Heart left ventricle (tissue), 16 donors: ENCODE measurements at regions not wholly inside any gene's neighbourhood (a gene's known extent, or its start where the extent isn't known, plus 50 kb on each side); places are given as distances from the start of the nearest gene placed in this dataset.
A peak's percentile ranks its signal among the peaks of the same experiment; 100 is the strongest.
"Not testable (repeated sequence)": the region's sequence is repeated elsewhere in the genome, so short reads cannot be mapped to it uniquely, and the experiment has no call there.

Experiments
- ATAC-seq, 4 donors: fragments of 200-7000 bp; cut with Tn5 transposase; one replicate each; pipeline ENCODE4 v1.9.1; 2020 to 2022; ENCODE audit warnings: moderate library complexity in 4 of 4, mild to moderate bottlenecking in 3 of 4, moderate number of reproducible peaks in 1 of 4
- DNase-seq, 5 donors: peaks; one replicate each; pipeline ENCODE4 v3.0.0-alpha.2; 2020
- H3K27ac ChIP-seq, 12 donors: fragments of 200-600 bp; sonication (generic) in 4 of 12; one replicate each; pipeline versions ENCODE4 v1.5.0 to v1.8.0; 2016 to 2022; ENCODE audit warnings: mild to moderate bottlenecking in 2 of 12
- H3K27me3 ChIP-seq, 9 donors: fragments of 200-600 bp; sonication (generic) in 2 of 9; one replicate each; pipeline versions ENCODE4 v1.5.1 to v1.8.0; 2016 to 2022; ENCODE audit warnings: mild to moderate bottlenecking in 3 of 9
- H3K36me3 ChIP-seq, 9 donors: fragments of 200-600 bp; sonication (generic) in 2 of 9; one replicate each; pipeline versions ENCODE4 v1.5.0 to v1.8.0; 2018 to 2022; ENCODE audit warnings: mild to moderate bottlenecking in 2 of 9
- H3K4me1 ChIP-seq, 12 donors: fragments of 200-600 bp; sonication (generic) in 4 of 12; one replicate each; pipeline versions ENCODE4 v1.5.0 to v1.8.0; 2016 to 2022; ENCODE audit warnings: mild to moderate bottlenecking in 3 of 12
- H3K4me3 ChIP-seq, 12 donors: fragments of 200-600 bp; sonication (generic) in 4 of 12; one replicate each; pipeline versions ENCODE4 v1.5.0 to v1.8.0; 2017 to 2022; ENCODE audit warnings: mild to moderate bottlenecking in 9 of 12, moderate library complexity in 4 of 12
- H3K9me3 ChIP-seq, 12 donors: fragments of 200-600 bp; sonication (generic) in 4 of 12; one replicate each; pipeline versions ENCODE4 v1.5.0 to v1.8.0; 2016 to 2022; ENCODE audit warnings: mild to moderate bottlenecking in 1 of 12
- CTCF ChIP-seq, 12 donors: fragments of 200-600 bp; sonication (generic) in 4 of 12; IDR thresholded peaks; one replicate each; pipeline versions ENCODE4 v1.5.0 to v1.8.0; 2018 to 2022; ENCODE audit warnings: antibody characterized with exemption in 12 of 12, mild to moderate bottlenecking in 5 of 12
- POLR2A ChIP-seq, 2 donors: fragments of 450-650 bp; IDR thresholded peaks; one replicate each; pipeline ENCODE4 v1.6.1; 2017; ENCODE audit warnings: antibody characterized with exemption in 2 of 2, mild to moderate bottlenecking in 2 of 2, moderate library complexity in 2 of 2
- WGBS, 4 donors: extraction: QIAGEN DNeasy Blood & Tissue Kit in 2 of 4; methylation state at CpG; one replicate each; pipeline versions ENCODE4 v1.1.5 to v1.1.7; 2013 to 2018; 5-methylcytosine and 5-hydroxymethylcytosine counted together
- intact Hi-C, 10 donors: fragments of 100-400 bp; cut with DNase I; formaldehyde crosslinking; loops; one replicate each; pipeline versions ENCODE4 v1.11.1 to v1.14.2; 2022
- donor health status: ischemic (EF 13 %, LVEDD 7.1; RV severe dilation, severe dysfunction).
- donor health status: healthy with polysubstance abuse.
- donor health status: DM: no; HTN: yes; CAD: no.
- donor health status: DM: no; HTN: no; CAD: no.
- donor health status: ischemic (EF 25% LVEDD 6.9; RV normal size, moderate dysfunction).
- donor health status: ischemic (EF 25% LVEDD 5.7; RV mildly dilated, moderate dysfunction).
- donor health status: healthy.
- donor health status: DM: yes; HTN: yes; CAD: no.
- donor health status: ischemic (EF 35%, LVEDD 5.7; RV mildly dilated, moderate dysfunction).
- donor health status: nonischemic (EF 11% LVEDD 7.7; RV severe dilation, severe dysfunction).
- donor health status: DM: yes; HTN: yes; CAD: no.
- donor health status: PGD.
- donor health status: ischemic (EF 29% LVEDD 5.4; RV normal size, mild dysfunction).
- donor health status: nonischemic (EF 23%, LVEDD 6.1; RV moderate dilation, normal function).

GRCh38 chr12:67893022-67893580 is 96.1 kb upstream of the IFNG-AS1 start:
- Histone ChIP-seq H3K4me1 (peaks cover 0 to 12% (median 0%) of the 10 kb centered on the region in 12 donors), H3K36me3 (no peaks in the 10 kb centered on the region), H3K9me3 (no peaks in the 10 kb centered on the region), H3K4me3 (no peak overlapping the region), H3K27me3 (no peaks in the 10 kb centered on the region), H3K27ac (no peak overlapping the region)
- intact Hi-C loops, result no loop called here
- ATAC-seq, result no peak
- WGBS, 4 donors, result 65 to 83% (median 74%) methylated on average over 7 of the region's 7 CpGs
- no peak for TF ChIP-seq POLR2A (IDR thresholded peaks at IDR 0.05)
- TF ChIP-seq CTCF (IDR thresholded peaks at IDR 0.05), result no peak
- no peak for DNase-seq

- H3K4me3 ChIP-seq, DNase-seq, H3K27me3 ChIP-seq, H3K4me1 ChIP-seq, H3K36me3 ChIP-seq, intact Hi-C loops, H3K9me3 ChIP-seq, ATAC-seq, H3K27ac ChIP-seq: not testable (repeated sequence)
- 86 to 100% (median 87%) methylated on average over 4 to 13 of the region's 13 CpGs for WGBS, 4 donors
Observed at GRCh38 chr12:67900418-67900817, 88.8 kb upstream of the IFNG-AS1 start.

- ATAC-seq (no peak), DNase-seq (no peak)
- intact Hi-C loops, result no loop called here
- Histone ChIP-seq H3K4me3 (no peak overlapping the region), H3K27ac (no peak overlapping the region), H3K9me3 (no peaks in the 10 kb centered on the region), H3K27me3 (no peaks in the 10 kb centered on the region), H3K4me1 (peaks cover 0 to 18% (median 0%) of the 10 kb centered on the region in 12 donors), H3K36me3 (no peaks in the 10 kb centered on the region)
- TF ChIP-seq POLR2A (IDR thresholded peaks at IDR 0.05) (no peak), CTCF (IDR thresholded peaks at IDR 0.05) (no peak)
- 77 to 85% (median 79%) methylated on average over 4 of the region's 4 CpGs for WGBS, 4 donors
Observed at GRCh38 chr12:67909091-67909531, 80.1 kb upstream of the IFNG-AS1 start.

- intact Hi-C loops, result no loop called here
- ATAC-seq (no peak), DNase-seq (no peak)
- TF ChIP-seq CTCF (IDR thresholded peaks at IDR 0.05) (no peak), POLR2A (IDR thresholded peaks at IDR 0.05) (no peak)
- H3K9me3 ChIP-seq, result no peaks in the 10 kb centered on the region
- 70 to 85% (median 72%) methylated on average over 2 of the region's 2 CpGs for WGBS, 4 donors
- H3K36me3 ChIP-seq, result no peaks in the 10 kb centered on the region
- H3K4me1 ChIP-seq, result peaks cover 0 to 18% (median 0%) of the 10 kb centered on the region in 12 donors
- H3K4me3 ChIP-seq, result no peak overlapping the region
- H3K27ac ChIP-seq, result peak overlapping the region in 5 of 12 donors; percentile 67 to 90 (median 87)
- H3K27me3 ChIP-seq, result no peaks in the 10 kb centered on the region
Observed at GRCh38 chr12:67909681-67910080, 79.6 kb upstream of the IFNG-AS1 start.
